Glutamatergic neuron (in vitro differentiated cells): ENCODE measurements at regions not wholly inside any gene's neighbourhood (a gene's known extent, or its start where the extent isn't known, plus 50 kb on each side); places are given as distances from the start of the nearest gene placed in this dataset.

ENCODE experiments used
- DNase-seq: peaks from one replicate; pipeline ENCODE4 v3.0.0; 2022
- H3K27ac Mint-ChIP-seq: one replicate; pipeline ENCODE4 v1.8.0; 2020; ENCODE audit warnings: mild to moderate bottlenecking, mixed read lengths, inconsistent platforms; ENCODE audit not compliant: unreplicated experiment
- H3K27me3 Mint-ChIP-seq: one replicate; pipeline ENCODE4 v1.8.0; 2020; ENCODE audit warnings: mild to moderate bottlenecking, moderate library complexity, mixed read lengths, inconsistent platforms; ENCODE audit not compliant: unreplicated experiment
- H3K36me3 Mint-ChIP-seq: one replicate; pipeline ENCODE4 v1.8.0; 2020; ENCODE audit warnings: mild to moderate bottlenecking, mixed read lengths, inconsistent platforms; ENCODE audit not compliant: unreplicated experiment
- H3K4me1 Mint-ChIP-seq: one replicate; pipeline ENCODE4 v1.8.0; 2020; ENCODE audit warnings: mild to moderate bottlenecking, low read depth, mixed read lengths, inconsistent platforms; ENCODE audit not compliant: unreplicated experiment
- H3K4me3 Mint-ChIP-seq: one replicate; pipeline ENCODE4 v1.8.0; 2020; ENCODE audit warnings: mild to moderate bottlenecking, mixed read lengths, inconsistent platforms; ENCODE audit not compliant: unreplicated experiment
- H3K9me3 Mint-ChIP-seq: one replicate; pipeline ENCODE4 v1.8.0; 2020; ENCODE audit warnings: mild to moderate bottlenecking, moderate library complexity, mixed read lengths, inconsistent platforms; ENCODE audit not compliant: unreplicated experiment
- TF ChIP-seq, protein P1 (sequence below): fragments of 200-600 bp; sonication (generic); IDR thresholded peaks from one replicate; pipeline ENCODE4 v1.5.0; 2021; ENCODE audit not compliant: partially characterized antibody, unreplicated experiment

DNA sequence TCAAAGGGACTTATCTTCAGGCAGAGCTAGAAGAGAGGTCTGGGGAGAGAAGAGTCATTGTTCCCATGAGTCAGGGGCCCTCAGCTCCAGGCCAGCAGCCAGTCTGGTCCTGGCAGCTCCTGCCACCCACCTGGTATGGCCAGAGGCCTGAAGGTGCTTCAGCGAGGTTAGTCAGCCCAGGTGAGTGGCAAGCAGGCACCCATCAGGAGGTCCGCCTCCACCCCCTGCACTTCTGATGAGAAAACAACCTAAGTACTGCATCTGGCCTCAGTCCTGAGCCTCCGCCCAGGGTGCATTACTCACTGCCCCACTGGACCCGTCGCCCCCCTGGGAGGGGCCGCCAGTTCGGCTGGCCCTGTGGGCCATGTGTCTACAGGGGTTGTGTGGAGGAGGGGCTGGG is 130.2 kb downstream of the INHBB start:
- H3K36me3 Mint-ChIP-seq, result peaks cover 10% of the 10 kb centered on the region
- H3K4me3 Mint-ChIP-seq, result no peak overlapping the region
- peaks cover 8% of the 10 kb centered on the region for H3K9me3 Mint-ChIP-seq
- no peak for DNase-seq
- H3K4me1 Mint-ChIP-seq, result peaks cover 11% of the 10 kb centered on the region
- peaks cover 12% of the 10 kb centered on the region for H3K27me3 Mint-ChIP-seq
- TF ChIP-seq, protein P1, sequence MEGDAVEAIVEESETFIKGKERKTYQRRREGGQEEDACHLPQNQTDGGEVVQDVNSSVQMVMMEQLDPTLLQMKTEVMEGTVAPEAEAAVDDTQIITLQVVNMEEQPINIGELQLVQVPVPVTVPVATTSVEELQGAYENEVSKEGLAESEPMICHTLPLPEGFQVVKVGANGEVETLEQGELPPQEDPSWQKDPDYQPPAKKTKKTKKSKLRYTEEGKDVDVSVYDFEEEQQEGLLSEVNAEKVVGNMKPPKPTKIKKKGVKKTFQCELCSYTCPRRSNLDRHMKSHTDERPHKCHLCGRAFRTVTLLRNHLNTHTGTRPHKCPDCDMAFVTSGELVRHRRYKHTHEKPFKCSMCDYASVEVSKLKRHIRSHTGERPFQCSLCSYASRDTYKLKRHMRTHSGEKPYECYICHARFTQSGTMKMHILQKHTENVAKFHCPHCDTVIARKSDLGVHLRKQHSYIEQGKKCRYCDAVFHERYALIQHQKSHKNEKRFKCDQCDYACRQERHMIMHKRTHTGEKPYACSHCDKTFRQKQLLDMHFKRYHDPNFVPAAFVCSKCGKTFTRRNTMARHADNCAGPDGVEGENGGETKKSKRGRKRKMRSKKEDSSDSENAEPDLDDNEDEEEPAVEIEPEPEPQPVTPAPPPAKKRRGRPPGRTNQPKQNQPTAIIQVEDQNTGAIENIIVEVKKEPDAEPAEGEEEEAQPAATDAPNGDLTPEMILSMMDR, result no peak
- H3K27ac Mint-ChIP-seq, result no peak overlapping the region

DNA sequence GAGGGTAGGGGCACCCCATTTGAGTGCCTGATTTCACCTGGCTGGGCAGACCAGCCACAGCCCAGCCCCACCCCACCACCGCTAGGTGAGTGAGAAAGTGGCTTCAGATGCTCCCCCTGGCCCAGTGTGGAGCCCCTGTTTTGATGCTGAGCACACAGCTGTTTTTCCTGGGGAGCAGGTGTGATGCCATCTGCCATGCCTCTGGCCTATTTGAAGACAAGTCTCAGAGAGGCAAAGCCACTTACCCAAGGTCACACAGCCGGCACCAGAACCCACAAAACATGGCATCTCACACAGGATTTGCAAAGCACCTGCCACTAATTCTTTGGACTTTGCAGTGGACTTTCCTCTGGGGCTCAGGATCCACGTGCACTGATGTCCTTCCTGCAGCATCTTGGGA is 131.3 kb downstream of the INHBB start:
- Mint-ChIP-seq H3K4me3 (no peak overlapping the region), H3K27ac (no peak overlapping the region), H3K36me3 (peaks cover 10% of the 10 kb centered on the region), H3K27me3 (peaks cover 19% of the 10 kb centered on the region), H3K4me1 (peaks cover 11% of the 10 kb centered on the region), H3K9me3 (peaks cover 8% of the 10 kb centered on the region)
- no peak for DNase-seq
- TF ChIP-seq, protein P1, result no peak

DNA sequence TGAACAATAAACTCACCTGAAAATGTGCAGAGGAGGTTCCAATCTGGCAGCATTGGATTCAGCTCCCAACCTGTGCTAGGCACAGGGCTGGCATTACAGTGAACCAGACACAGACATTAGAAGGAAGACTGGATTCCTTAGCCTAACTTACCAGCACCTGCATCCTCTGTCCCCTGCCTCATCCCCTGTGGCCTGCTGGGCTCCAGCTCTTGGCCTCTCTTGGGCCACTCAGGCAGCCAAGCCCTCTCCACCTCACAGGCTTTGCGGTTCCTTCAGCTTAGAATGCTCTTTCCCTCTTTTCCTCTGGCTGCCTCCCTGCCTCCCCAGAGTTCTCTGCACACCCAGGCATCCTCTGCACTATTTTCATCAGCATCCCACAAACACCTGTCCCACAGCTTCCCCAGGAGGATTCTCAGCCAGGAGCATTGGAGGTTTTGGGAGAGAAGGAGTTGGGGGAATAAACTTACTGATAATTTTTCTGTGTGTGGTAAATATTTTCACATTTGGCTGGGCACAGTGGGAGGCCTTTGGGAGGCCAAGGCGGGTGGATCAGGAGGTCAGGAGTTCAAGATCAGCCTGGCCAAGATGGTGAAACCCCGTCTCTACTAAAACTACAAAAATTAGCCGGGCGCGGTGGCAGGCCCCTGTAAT is 132.0 kb downstream of the INHBB start:
- Mint-ChIP-seq H3K4me3 (no peak overlapping the region), H3K27me3 (peaks cover 18% of the 10 kb centered on the region), H3K27ac (no peak overlapping the region), H3K9me3 (peaks cover 6% of the 10 kb centered on the region), H3K36me3 (peaks cover 10% of the 10 kb centered on the region), H3K4me1 (peaks cover 11% of the 10 kb centered on the region)
- no peak for DNase-seq
- TF ChIP-seq, protein P1, result no peak

DNA sequence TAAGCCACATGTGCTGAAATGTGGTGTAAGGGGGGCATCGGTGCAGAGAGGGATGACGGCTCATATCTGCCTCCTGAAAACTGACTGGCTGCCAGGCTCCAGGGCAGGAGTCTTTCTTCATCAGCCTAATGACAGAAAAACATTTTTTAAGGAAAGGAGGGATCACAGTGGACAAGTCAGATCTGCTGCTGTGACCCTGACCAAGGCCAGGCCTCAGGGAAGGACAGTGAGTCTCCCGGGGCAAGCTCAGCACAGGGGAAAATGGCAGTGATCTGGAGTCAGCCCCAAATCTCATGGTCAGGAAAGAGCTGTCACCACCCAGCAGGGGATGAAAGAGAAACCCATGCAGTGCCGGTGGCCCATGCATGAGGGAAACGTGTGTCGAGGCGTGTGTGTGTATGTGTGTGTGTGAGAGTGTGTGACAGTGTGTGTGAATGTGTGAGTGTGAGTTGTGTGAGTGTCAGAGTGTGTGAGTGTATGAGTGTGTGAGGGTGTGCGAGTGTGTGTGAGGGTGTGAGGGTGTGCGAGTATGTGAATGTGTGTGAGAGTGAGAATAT is 134.5 kb downstream of the INHBB start:
- no peak for DNase-seq
- peaks cover 10% of the 10 kb centered on the region for H3K36me3 Mint-ChIP-seq
- peaks cover 11% of the 10 kb centered on the region for H3K4me1 Mint-ChIP-seq
- TF ChIP-seq, protein P1, result no peak
- peak overlapping the region; percentile 14 for H3K27ac Mint-ChIP-seq
- H3K9me3 Mint-ChIP-seq, result peaks cover 6% of the 10 kb centered on the region
- H3K4me3 Mint-ChIP-seq, result no peak overlapping the region
- peaks cover 18% of the 10 kb centered on the region for H3K27me3 Mint-ChIP-seq

DNA sequence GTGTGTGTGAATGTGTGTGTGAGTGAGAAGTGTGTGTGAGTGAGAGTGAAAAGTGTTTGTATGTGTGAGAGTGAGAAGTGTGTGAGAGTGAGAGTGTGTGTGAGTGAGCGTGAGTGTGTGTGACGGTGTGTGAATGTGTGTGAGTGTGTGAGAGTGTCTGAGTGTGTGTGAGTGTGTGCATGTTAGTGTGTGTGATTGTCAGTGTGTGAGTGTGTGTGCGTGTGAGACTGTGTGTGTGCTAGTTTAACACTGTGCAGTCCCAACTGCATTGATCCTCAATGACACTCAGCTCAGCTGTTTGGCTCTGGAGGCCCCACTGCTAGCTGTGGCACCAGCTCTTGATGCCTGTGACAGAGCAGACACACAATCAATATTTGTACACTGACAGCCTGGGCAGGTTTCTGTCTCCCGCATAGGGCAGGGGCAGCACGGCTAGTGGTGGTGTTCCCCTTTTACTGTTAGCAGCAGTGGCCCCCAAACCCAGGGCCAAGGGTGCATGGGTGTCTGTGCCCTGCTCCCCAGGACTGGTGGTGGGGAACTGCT is 135.0 kb downstream of the INHBB start:
- peaks cover 10% of the 10 kb centered on the region for H3K36me3 Mint-ChIP-seq
- TF ChIP-seq, protein P1, result no peak
- peak overlapping the region; percentile 14 for H3K27ac Mint-ChIP-seq
- peaks cover 18% of the 10 kb centered on the region for H3K27me3 Mint-ChIP-seq
- DNase-seq, result peak; percentile 36
- H3K4me3 Mint-ChIP-seq, result no peak overlapping the region
- H3K9me3 Mint-ChIP-seq, result peaks cover 6% of the 10 kb centered on the region
- peaks cover 13% of the 10 kb centered on the region for H3K4me1 Mint-ChIP-seq
